NAMALWA (cell line): ENCODE measurements at regions not wholly inside any gene's neighbourhood (a gene's known extent, or its start where the extent isn't known, plus 50 kb on each side); places are given as distances from the start of the nearest gene placed in this dataset.

Source experiments
- DNase-seq: peaks from one replicate; pipeline ENCODE4 v3.0.0-alpha.2; 2015; ENCODE audit warnings: low spot score

GRCh38 chr13:39100996-39101738 is 62.9 kb downstream of the NHLRC3 start:
- no peak for DNase-seq

GRCh38 chr13:39102981-39103490 is 64.8 kb downstream of the NHLRC3 start:
- DNase-seq, result no peak

- DNase-seq, result peak; percentile 59
These were observed 66.9 kb downstream of the NHLRC3 start for GRCh38 chr13:39105110-39105509.

GRCh38 chr13:39106216-39107005 is 68.2 kb downstream of the NHLRC3 start:
- DNase-seq, result no peak

GRCh38 chr13:39107561-39107960 is 69.3 kb downstream of the NHLRC3 start:
- peak; percentile 4 for DNase-seq

- DNase-seq, result no peak
These were observed 70.5 kb downstream of the NHLRC3 start for GRCh38 chr13:39108783-39109182.

- DNase-seq, result no peak
These were observed 72.4 kb downstream of the NHLRC3 start for GRCh38 chr13:39110518-39111097.

- no peak for DNase-seq
These were observed 72.9 kb downstream of the NHLRC3 start for GRCh38 chr13:39111145-39111544.

GRCh38 chr13:39119422-39119821 is 81.2 kb downstream of the NHLRC3 start:
- no peak for DNase-seq

- no peak for DNase-seq
These were observed 85.3 kb downstream of the NHLRC3 start for GRCh38 chr13:39123578-39123977.

- no peak for DNase-seq
These were observed 91.0 kb downstream of the NHLRC3 start for GRCh38 chr13:39129213-39129612.

- DNase-seq, result no peak
These were observed 92.0 kb downstream of the NHLRC3 start for GRCh38 chr13:39130301-39130700.

GRCh38 chr13:39132286-39133230 is 94.3 kb downstream of the NHLRC3 start:
- DNase-seq, result no peak

- DNase-seq, result no peak
These were observed 95.5 kb downstream of the NHLRC3 start for GRCh38 chr13:39133781-39134180.

- no peak for DNase-seq
These were observed 96.3 kb downstream of the NHLRC3 start for GRCh38 chr13:39134574-39134973.

- DNase-seq, result no peak
These were observed 106.1 kb downstream of the NHLRC3 start for GRCh38 chr13:39144391-39144790.

GRCh38 chr13:39144941-39145533 is 106.8 kb downstream of the NHLRC3 start:
- peak; percentile 44 for DNase-seq

GRCh38 chr13:39148513-39148961 is 110.3 kb downstream of the NHLRC3 start:
- no peak for DNase-seq

- no peak for DNase-seq
These were observed 111.6 kb downstream of the NHLRC3 start for GRCh38 chr13:39149896-39150295.

- DNase-seq, result no peak
These were observed 115.8 kb downstream of the NHLRC3 start for GRCh38 chr13:39154041-39154440.

GRCh38 chr13:39159393-39159792 is 121.1 kb downstream of the NHLRC3 start:
- DNase-seq, result no peak
